A673 (cell line): ENCODE measurements at regions not wholly inside any gene's neighbourhood (a gene's known extent, or its start where the extent isn't known, plus 50 kb on each side); places are given as distances from the start of the nearest gene placed in this dataset.

ENCODE experiments used
- BruUV-seq: library from RNA; stranded (reverse); fragments of 400-500 nt; replicated peaks from 2 replicates; lab custom pipeline; 2021; lab: Mats Ljungman, UMichigan
- CTCF ChIA-PET: fragments of 300-600 bp; sonication (Branson Sonifier 250); formaldehyde crosslinking; loops from one replicate; lab custom pipeline; 2022; ENCODE audit warnings: antibody characterized with exemption; lab: Charles Lee
- POLR2A ChIA-PET: fragments of 300-600 bp; sonication (Branson Sonifier 250); formaldehyde crosslinking; loops from one replicate; lab custom pipeline; 2022; ENCODE audit warnings: antibody characterized with exemption; ENCODE audit not compliant: low non-redundant PET; lab: Charles Lee
- DNase-seq: peaks from one replicate; pipeline ENCODE4 v3.0.0-alpha.2; 2015; ENCODE audit warnings: low spot score
- H3K27ac ChIP-seq: fragments of 200-600 bp; sonication (generic); 2 replicates; pipeline ENCODE4 v1.5.1; 2016; ENCODE audit warnings: mixed run types, low read depth, mild to moderate bottlenecking, mixed read lengths, antibody characterized with exemption, low read length; ENCODE audit not compliant: poor library complexity, severe bottlenecking
- H3K27me3 ChIP-seq: fragments of 200-600 bp; sonication (generic); replicated peaks from 2 replicates; pipeline ENCODE4 v1.6.1; 2017; ENCODE audit warnings: mixed run types, low read depth, mild to moderate bottlenecking, mixed read lengths, antibody characterized with exemption, low read length; ENCODE audit not compliant: insufficient read depth, poor library complexity
- H3K36me3 ChIP-seq: fragments of 200-600 bp; sonication (generic); 2 replicates; pipeline ENCODE4 v1.6.1; 2016; ENCODE audit warnings: mixed run types, mild to moderate bottlenecking, mixed read lengths, antibody characterized with exemption, low read length; ENCODE audit not compliant: insufficient read depth, poor library complexity, severe bottlenecking
- H3K4me1 ChIP-seq: fragments of 200-600 bp; sonication (generic); 2 replicates; pipeline ENCODE4 v1.6.1; 2017; ENCODE audit warnings: mixed run types, mild to moderate bottlenecking, mixed read lengths, antibody characterized with exemption, low read length; ENCODE audit not compliant: insufficient read depth, poor library complexity, severe bottlenecking
- H3K4me3 ChIP-seq: fragments of 200-600 bp; sonication (generic); 2 replicates; pipeline ENCODE4 v1.5.1; 2016; ENCODE audit warnings: low read depth, mixed run types, mild to moderate bottlenecking, mixed read lengths, low read length; ENCODE audit not compliant: poor library complexity, severe bottlenecking
- H3K9me3 ChIP-seq: fragments of 200-600 bp; sonication (generic); 2 replicates; pipeline ENCODE4 v1.6.1; 2016; ENCODE audit warnings: mixed run types, low read depth, mild to moderate bottlenecking, mixed read lengths, antibody characterized with exemption, low read length; ENCODE audit not compliant: poor library complexity, severe bottlenecking
- CTCF ChIP-seq: fragments of 300-800, 200-600 bp; sonication (generic); conservative IDR thresholded peaks from 2 replicates; pipeline ENCODE4 v1.5.1; 2017; ENCODE audit warnings: low read depth, mild to moderate bottlenecking, antibody characterized with exemption, low read length, moderate library complexity, mixed read lengths
- EZH2 ChIP-seq: fragments of 200-600 bp; sonication (generic); IDR thresholded peaks from 2 replicates; pipeline ENCODE4 v1.6.1; 2017; ENCODE audit warnings: borderline replicate concordance, low read depth, mild to moderate bottlenecking, mixed read lengths, antibody characterized with exemption, low read length; ENCODE audit not compliant: poor library complexity, severe bottlenecking
- intact Hi-C: fragments of 100-400 bp; cut with micrococcal nuclease; formaldehyde crosslinking; loops from one replicate; pipeline ENCODE4 v1.10.0; 2022; ENCODE audit not compliant: unreplicated experiment

GRCh38 chr1:30039354-30040080, 683.9 kb downstream of the MATN1 start:
- intact Hi-C loops = no loop called here
- Histone ChIP-seq H3K27me3 (no peaks in the 10 kb centered on the region), H3K4me3 (no peak overlapping the region), H3K27ac (no peak overlapping the region), H3K9me3 (no peaks in the 10 kb centered on the region), H3K4me1 (no peaks in the 10 kb centered on the region), H3K36me3 (no peaks in the 10 kb centered on the region)
- POLR2A ChIA-PET = interaction anchor here (0.6 kb wide), 1 partner anchor 71 kb away, joined by 5 read pairs; no protein-coding TSS in a partner anchor
- CTCF ChIA-PET = no interaction called here
- BruUV-seq = no TSS peak
- TF ChIP-seq EZH2 = no peak
- no peak for TF ChIP-seq CTCF
- no peak for DNase-seq

- no peak for DNase-seq
- POLR2A ChIA-PET = interaction anchor here (0.6 kb wide), 1 partner anchor 70 kb away, joined by 5 read pairs; no protein-coding TSS in a partner anchor
- Histone ChIP-seq H3K4me3 (no peak overlapping the region), H3K9me3 (no peaks in the 10 kb centered on the region), H3K27ac (no peak overlapping the region), H3K27me3 (no peaks in the 10 kb centered on the region), H3K4me1 (no peaks in the 10 kb centered on the region), H3K36me3 (no peaks in the 10 kb centered on the region)
- CTCF ChIA-PET = no interaction called here
- TF ChIP-seq EZH2 (no peak), CTCF (no peak)
- BruUV-seq = no TSS peak
- intact Hi-C loops = no loop called here
These were observed 685.0 kb downstream of the MATN1 start for GRCh38 chr1:30038134-30039025.

GRCh38 chr1:30037251-30038118, 685.9 kb downstream of the MATN1 start:
- TF ChIP-seq EZH2 = no peak
- TF ChIP-seq CTCF = no peak
- CTCF ChIA-PET = no interaction called here
- no peak for DNase-seq
- Histone ChIP-seq H3K4me1 (no peaks in the 10 kb centered on the region), H3K27ac (no peak overlapping the region), H3K9me3 (no peaks in the 10 kb centered on the region), H3K36me3 (no peaks in the 10 kb centered on the region), H3K4me3 (no peak overlapping the region), H3K27me3 (no peaks in the 10 kb centered on the region)
- BruUV-seq = no TSS peak
- intact Hi-C loops = no loop called here
- POLR2A ChIA-PET = no interaction called here
